Activated naive CD8-positive, alpha-beta T cell treated with anti-CD3 and anti-CD28 coated beads, Interleukin-2, amount 50 U/mL, for 16 hours (primary cell): ENCODE measurements at regions not wholly inside any gene's neighbourhood (a gene's known extent, or its start where the extent isn't known, plus 50 kb on each side); places are given as distances from the start of the nearest gene placed in this dataset.

Experiments
- DNase-seq: peaks from one replicate; pipeline ENCODE4 v3.0.0-alpha.2; 2020; ENCODE audit warnings: low read depth, low spot score

DNA sequence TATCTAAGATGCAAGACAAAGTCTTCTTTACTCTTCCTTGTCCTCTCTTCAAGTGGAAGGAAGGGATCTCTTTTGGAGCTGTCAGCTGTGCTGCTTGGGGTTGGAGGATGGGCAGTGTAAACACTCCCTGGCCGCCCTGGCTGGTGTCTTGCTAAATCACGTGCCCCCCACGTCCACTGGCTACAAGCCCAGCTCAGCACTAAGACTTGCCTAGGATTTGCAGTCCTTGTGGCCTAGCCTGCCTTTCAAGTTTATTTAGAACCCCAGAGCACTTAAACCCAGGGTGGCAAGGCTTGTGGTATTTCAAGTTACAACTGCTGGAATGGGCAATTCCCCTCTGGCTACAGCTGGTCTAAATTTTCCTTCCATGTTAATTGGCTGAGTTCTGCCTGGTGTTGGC lies 272.4 kb upstream of the MYO3A start:
- DNase-seq = no peak

DNA sequence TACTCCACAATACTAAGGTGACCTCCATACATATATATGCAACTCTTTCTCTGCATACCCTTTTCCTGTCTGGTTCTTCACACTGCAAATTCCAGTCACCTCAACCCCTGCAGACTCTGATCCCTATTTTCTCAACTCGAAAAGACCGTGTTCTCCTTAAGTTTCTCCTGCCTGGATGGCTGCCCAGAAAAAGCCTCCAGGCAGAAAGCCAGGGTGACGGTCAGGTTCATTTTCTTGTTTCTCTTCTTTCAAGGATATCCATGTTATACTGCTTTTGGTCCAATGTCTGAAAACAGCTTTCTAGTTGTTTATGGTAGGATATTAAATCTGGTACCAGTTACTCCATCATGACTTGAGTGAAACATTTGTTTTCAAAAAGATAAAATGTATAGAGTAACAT lies 267.8 kb upstream of the MYO3A start:
- DNase-seq = no peak

DNA sequence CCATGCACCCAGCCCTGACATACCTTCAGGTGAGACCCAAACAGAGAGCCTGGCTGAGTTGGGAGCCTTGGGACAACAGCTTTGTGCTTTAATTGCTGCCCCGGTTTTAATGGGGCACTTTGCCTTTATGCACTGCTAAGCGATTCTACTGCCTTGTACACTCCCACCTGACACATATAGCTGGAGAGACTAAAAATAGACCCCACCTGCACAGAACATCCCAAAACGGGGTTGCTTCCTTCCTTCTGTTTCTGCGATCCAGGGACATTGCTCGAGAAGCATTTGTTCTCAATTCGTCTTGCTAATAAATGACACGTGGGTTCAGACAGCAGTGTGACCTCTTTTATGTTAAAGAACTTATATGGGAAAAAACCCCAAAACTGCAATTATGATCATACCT lies 258.8 kb upstream of the MYO3A start:
- no peak for DNase-seq

DNA sequence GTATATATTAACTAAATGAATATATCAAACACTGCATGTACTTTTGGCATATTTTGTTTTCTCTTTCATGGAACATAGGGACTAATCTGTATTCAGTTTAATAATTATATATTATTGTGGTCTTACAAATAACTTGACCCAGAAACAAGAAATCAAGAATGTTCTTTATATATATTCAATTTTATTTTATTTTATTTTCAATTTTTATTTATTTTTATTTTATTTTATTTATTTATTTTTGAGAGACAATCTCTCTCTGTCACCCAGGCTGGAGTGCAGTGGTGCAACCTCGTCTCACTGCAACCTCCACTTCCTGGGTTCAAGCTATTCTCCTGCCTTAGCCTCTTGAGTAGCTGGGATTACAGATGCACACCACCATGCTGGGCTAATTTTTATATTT lies 258.4 kb upstream of the MYO3A start:
- no peak for DNase-seq

DNA sequence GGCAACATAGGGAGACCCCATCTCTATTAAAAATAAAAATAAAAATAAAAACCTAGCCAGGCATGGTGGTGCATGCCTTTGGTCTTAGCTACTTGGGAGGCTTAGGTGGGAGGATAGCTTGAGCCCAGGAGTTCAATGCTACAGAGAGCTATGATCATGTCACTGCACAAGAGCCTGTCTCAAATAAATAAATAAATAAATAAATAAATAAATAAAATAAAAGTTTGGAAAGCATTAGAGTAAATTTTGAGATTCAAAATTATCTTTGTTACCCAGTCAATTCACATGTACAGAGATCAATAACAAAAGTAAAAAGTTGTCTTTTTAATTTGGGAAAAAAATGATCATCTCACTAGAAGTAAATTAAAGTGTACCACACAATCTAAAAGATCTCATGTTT lies 255.8 kb upstream of the MYO3A start:
- DNase-seq = no peak

DNA sequence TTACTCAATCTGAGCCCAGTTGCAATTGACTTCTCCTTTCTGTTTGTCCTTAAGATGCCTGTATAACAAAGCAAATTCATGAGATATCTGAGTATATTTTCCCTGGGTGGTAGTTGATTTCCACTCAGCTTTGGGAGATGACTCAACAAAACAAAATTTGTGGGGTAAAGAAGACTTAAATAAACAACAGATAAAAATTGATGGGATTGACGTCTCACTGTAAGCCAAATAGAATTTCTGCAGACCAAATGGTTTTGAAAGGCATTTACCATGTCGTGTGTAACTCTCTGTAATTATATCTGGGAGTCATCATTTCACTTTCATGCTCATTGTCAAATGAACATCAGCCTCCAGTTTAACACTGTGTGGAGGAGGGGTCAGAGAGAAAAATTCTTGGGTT lies 255.4 kb upstream of the MYO3A start:
- DNase-seq = no peak

DNA sequence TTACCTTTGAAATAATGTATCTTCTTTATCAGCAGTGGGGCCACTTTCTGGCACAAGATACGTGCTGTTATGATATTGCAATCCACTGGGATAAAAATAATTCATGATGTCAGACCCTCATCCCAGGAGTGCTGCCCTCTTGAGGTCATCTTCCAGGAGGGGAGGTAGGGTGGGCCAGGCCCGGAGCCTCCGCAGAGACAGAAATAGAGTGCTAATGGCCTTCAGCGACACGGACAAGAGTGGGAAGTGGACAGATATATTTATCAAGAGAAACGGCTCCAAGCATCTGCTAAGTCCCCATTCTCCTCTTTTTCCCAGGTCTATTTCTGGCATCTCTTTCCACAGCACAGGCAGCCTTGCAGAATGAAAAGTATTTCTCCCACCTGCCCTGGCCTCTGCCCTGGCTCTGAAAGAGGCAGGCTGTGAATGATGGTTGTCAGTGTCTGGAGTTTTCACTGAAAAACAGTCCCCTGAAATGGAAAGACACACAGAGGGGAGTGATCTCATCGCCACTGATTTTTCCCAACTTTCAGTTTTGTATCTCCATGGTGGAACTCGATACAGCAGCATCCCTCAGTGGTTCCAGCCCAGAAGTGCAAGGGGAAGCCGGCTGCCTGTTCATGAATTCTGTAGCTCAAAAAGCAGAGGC lies 251.7 kb upstream of the MYO3A start:
- DNase-seq = no peak

DNA sequence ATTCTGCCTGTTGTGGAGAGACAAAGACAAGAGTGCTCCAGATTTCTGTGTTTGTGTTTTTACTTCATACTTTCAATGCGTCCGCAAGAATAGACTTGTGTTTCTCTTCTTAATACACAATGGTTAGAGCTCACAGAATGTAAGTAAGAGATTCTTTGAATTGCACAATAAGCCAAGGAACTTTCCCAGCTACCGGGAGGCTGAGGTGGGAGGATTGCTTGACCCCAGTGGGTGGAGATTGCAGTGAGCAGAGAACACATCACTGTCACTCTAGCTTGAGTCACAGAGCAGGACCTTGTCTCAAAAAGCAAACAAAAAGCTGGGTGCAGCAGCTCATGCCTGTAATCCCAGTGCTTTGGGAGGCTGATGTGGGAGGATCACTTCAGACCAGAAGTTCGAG lies 250.7 kb upstream of the MYO3A start:
- DNase-seq = no peak

DNA sequence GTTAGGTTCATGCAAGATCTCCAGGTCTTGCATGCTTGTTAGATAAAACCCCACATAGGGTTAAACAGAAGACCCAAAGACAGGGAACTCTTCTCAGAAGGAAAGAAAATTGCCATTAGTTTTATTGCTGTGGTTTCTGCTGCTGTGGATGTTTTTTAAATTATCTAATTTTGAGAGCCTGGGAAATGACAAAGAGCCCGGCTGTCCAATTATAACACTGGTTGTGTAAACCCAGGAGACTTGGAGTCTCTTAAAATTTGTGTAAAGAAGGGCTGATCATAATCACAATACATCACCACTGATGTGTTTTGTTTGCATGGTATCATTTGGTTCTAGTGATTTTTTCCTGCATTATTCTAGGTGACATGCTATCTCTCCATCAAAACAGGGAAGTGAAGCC lies 246.5 kb upstream of the MYO3A start:
- no peak for DNase-seq

DNA sequence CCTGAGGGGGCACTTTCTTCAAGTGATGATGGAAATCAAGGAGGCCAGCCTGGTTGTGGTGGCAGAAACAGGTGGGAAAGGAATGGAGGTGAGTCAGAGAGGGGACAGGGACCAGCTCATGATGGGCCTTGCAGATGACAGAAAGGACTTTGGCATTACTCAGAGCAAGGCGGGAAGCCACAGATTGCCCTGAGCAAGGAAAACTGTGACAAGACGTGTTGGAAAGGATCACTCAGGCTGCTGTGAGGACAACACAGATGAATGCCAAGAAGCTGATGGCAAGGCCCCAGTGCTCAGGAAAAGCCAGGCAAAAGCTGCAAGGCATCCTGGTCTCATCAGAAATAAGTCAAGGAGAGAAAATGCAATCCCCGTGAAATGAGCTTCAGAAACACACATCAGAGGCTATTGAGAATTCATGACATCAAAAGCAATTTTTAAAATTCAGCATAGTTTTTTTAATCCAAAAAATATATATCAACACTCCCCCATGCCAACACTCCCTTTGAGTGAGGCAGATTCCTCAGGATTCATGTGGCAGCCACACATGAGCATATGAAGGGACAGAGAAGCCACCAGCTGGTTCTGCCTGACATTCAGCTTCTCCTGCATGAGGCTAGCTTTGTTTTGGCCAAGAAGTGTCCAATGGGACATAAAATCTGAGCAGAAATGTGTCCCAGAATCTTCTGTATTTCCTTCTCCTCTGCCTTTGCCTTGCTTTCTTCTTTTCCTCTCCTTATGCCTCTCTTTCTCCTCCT lies 244.5 kb upstream of the MYO3A start:
- no peak for DNase-seq

DNA sequence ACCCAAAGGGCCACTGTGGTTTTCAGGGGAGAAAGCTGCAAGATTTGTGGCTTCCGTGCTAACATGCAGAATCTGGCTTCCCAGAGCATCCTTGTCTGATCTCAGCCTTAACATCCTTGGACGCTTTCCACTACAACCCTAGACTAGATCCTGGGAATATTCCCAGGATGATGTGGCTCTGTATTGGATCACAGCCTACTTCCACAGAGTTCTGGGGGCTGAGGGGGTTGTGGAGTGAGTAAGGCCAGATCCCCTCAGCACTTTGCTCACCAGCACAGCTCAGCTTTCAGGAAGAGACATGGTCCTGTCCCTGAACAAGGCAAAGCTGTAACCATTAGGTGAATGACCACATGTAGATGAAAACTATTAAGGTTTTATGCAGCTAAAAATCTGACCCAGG lies 241.3 kb upstream of the MYO3A start:
- DNase-seq = no peak

DNA sequence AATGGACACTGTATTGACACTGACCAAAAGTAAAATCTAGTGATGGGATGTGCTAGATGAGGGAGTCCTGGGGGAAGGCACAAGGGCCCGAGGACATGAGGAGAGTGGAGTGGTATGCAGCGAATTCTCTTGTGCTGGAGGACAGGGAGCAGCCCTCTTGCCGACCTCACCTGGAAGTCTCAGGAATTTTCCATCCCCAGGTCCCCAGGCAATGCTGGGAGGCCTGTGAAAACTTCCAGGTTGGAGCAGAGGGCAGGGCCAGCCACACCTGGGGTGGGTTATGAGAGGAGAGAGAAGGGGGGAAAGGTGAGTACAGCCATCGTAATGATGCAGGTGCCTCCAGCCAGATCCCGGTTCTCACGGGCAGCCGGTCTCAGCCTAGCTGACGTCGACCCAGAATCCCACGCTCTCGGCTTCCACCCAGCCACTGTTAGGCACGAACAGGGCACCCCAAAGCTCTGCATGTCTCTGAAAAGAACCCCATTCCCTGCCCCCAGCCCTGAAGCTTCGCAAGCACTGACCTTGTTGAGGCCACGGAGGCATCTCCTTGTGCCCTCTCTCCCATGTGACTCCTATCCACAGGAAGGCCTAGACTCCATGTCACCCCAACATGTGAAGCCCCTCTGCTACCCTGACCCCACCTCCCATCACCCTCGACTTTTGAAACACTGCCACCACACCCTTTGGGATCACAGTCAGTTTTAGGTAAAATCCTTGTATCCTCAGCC lies 239.7 kb upstream of the MYO3A start:
- no peak for DNase-seq

DNA sequence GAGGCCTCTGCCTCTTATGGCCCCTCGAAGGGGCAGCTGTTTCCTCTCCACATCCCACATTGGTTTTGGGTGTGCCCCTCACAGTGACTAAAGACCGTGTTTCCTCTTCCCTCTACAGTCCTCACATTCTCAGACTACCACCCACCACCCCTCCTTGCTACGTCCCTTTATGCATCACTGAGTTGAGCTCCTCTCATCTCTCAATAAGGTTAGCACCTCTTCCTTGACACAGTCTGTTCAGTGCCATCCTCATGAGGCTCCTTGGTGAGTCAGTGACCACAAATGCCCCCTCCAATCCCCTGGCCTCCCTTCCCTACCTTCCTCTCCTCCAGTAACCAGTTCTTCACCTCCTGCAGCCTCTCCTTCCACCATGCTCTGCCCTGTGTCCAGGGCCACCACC lies 239.1 kb upstream of the MYO3A start:
- DNase-seq = no peak

DNA sequence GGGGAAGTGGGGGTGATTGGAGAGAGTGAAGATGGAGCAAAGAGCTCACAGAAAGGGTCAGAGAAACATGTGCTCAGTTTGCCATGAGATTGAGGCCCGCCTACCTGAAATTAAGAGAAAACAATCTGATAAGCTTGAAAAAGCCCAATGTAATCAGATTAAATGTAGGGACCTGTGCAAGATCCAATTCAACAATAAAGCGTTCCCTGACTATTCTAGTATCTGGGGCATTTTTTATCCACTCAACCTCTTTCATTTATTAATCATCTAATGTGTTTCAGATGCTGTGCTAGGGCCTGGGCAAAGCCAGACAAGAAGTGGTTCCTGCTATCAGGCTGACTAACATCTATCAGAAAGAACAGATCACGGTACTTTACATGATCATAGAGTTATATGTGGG lies 238.4 kb upstream of the MYO3A start:
- no peak for DNase-seq

DNA sequence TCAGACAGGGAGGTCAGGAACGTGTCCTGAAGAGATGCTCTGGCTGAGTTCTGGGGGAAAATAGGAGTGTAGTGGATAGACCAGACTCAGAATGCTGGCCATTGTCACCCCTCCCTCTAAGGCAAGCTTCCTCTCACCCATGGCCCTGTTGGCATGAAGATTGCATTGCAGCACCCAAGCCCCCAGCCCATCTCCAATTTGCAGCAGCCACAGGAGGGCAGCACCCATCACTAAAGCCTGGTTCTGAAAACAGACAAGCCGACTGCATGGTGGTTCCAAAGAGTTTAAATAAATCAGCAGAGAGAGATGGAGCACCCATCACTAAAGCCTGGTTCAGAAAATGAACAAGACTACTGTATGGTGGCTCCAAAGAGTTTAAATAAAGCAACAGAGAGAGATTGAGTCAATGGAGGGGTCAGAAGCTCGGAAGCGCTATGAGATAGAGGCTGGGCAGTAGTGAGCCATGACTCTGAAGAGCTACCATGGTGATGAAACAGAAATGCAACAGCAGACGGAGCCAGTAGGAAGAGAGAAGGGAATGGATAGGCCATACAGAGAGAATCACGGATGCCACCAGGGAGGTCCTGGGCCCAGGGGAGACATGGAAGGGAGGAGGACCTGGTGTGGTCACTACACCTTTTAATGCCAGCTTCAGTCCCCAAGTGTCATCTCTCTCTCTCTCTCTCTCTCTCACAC lies 237.9 kb upstream of the MYO3A start:
- no peak for DNase-seq

DNA sequence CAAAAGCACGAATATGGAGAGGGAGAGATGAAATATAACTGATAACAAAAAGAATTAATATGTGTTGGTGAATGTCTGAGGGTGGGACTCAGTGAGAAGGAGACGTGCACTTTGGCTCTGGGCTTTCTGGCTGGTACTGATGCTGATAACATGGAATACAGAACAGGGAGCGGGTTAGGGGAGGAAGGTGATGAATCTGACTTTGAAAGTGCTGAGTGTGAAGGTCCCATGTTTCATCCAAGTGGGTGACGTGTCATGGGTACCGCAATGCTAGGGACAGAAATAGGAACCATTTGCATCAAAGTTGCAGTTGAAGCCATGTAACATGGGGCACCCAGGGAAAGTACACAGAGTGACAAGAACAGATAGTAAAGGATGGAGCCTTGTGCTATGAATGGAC lies 236.6 kb upstream of the MYO3A start:
- DNase-seq = no peak

DNA sequence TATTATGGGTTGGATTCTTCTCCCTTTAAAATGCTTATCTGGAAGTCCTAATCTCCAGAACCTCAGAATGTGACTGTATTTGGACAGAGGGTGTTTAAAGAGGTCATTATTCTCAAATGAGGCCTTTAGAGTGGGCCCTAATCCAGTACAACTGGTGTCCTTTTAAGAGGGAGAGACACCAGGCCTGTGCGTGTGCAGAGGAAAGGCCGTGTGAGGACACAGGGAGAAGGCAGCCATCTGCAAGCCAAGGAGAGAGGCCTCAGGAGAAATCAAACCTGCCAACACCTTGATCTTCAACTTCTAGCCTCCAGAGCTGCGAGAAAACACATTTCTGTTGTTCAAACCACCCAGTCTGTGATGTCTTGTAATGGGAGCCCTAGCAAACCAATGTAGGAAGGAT lies 235.4 kb upstream of the MYO3A start:
- no peak for DNase-seq

DNA sequence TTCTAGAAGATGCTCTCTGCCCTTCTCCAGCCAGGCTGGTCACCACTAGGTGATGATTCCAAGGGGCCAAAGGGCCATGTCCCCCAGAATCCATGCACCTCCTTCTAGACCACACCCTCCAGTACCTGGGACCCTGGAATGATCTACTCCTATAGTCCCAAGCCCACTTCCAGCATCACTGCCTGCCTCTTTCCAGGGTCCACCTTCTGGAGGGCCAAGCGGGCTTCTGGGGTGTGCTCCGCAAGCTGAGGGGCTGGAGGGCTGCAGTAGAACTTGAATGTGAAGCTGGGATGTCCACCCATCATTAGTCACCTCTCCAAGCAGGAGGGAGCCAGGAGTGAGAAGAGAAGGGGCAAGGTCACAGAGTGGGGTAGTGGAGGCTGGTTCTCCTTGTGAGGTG lies 234.4 kb upstream of the MYO3A start:
- no peak for DNase-seq

DNA sequence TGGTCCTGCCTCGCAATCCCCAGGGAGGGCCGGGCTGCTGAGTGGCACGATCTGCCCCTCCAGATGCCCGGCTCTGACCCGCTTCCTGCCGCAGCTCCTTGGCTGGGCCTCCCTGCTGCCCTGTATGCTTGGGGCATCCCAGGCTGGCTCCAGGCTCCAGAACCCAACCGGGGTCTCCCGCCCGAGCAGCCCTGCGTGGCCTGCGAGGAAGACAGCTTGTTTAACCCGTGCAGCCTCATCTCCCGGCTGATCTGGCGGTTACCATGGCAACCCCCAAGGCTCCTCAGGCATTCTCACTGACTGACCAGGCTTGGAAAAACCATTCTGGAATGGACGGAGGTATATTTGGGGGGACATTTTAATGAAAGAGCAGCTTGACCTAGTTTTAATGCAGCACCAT lies 232.4 kb upstream of the MYO3A start:
- DNase-seq = no peak

DNA sequence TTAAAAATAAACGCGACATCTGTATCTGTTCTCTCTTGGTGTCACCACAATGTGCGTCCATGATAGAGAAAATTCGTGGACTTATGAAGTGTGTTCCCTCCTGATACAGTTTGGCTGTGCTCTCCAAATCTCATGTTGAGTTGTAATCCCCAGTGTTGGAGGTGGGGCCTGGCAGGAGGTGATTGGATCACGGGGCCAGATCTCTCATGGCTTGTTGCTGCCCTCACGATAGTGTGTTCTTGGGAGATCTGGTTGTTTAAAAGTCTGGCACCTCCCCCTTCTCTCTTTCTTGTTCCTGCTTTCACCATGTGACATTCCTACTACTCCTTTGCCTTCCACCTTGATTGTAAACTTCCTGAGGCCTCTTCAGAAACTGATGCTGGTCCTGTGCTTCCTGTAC lies 229.4 kb upstream of the MYO3A start:
- DNase-seq = no peak

DNA sequence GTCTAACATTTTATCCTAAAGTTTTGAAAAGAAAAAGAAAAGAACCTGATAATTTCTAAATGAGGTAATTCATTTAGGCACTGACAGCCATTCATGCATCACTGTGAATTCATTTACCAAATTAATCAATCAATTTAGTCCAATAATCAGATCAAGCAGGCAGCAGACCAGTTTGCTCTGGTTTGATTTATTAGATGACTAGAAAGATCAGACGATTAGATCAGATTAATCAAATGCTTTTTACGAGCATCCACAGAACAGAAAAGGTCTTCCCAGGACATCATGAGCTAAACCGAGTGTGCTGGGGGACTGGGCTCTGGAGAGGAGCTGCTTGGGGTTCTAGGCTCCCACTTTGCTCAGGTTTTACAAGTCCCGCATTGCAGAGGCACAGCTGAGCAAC lies 226.5 kb upstream of the MYO3A start:
- DNase-seq = no peak

DNA sequence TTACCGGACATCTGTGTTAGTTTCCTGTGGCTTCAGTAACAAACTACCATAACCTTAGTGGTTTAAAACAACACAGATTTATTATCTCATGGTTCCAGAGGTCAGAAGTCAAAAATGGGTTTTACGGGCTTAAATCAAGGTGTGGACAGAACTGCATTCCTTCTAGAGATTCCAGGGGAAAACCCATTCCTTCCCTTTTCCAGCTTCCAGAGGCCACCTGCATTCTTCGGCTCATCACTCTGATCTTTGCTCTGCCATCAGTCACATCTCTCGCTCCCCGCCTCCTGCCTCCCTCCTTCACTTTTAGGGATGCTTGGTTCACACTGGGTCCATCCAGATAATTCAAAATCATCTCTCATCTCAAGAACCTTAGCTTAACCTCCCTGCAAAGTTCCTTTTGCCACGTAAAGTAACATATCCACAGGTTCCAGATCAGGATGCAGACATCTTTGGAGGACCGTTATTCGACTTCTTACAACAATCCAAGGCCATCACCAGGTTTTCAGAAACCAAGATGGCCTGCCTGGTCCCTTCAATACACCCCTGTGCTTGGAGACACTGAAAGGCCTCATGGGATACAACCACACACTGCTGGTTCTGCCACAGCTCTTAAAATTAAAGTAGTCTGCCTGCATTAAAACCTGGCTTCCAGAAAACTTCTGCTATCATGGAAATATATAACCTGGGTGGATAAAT lies 225.9 kb upstream of the MYO3A start:
- DNase-seq = no peak
